GM12878 (cell line): ENCODE measurements at regions not wholly inside any gene's neighbourhood (a gene's known extent, or its start where the extent isn't known, plus 50 kb on each side); places are given as distances from the start of the nearest gene placed in this dataset.

Source experiments
- EP300 ChIP-seq, 2 experiments: fragments of 150-350 bp in 1 of 2; IDR thresholded peaks; 2 replicates each; pipeline ENCODE4 v1.6.1; 2011 to 2012; ENCODE audit warnings: low read depth in 2 of 2, low read length in 2 of 2, borderline replicate concordance in 1 of 2, improper control_type of control experiment in 1 of 2, inconsistent platforms in 1 of 2; ENCODE audit not compliant: control insufficient read depth in 1 of 2
- HDGF ChIP-seq: fragments of 450-650 bp; IDR thresholded peaks from 2 replicates; pipeline ENCODE4 v1.6.1; 2016; ENCODE audit warnings: antibody characterized with exemption
- IRF3 ChIP-seq: fragments of 450-650 bp; IDR thresholded peaks from 2 replicates; pipeline ENCODE4 v1.6.1; 2014; ENCODE audit warnings: mild to moderate bottlenecking
- KDM1A ChIP-seq: fragments of 200-600 bp; sonication (generic); IDR thresholded peaks from 2 replicates; pipeline ENCODE4 v1.6.1; 2016; ENCODE audit warnings: borderline replicate concordance
- MAX ChIP-seq: IDR thresholded peaks from 2 replicates; pipeline ENCODE4 v1.6.1; 2012; ENCODE audit warnings: low read depth, low read length, improper control_type of control experiment
- PML ChIP-seq: IDR thresholded peaks from 2 replicates; pipeline ENCODE4 v1.6.1; 2012; ENCODE audit warnings: low read length, inconsistent platforms
- POLR2AphosphoS5 ChIP-seq: IDR thresholded peaks from 2 replicates; pipeline ENCODE4 v1.6.1; 2011; ENCODE audit warnings: mild to moderate bottlenecking, low read length, inconsistent platforms
- RCOR1 ChIP-seq: conservative IDR thresholded peaks from 2 replicates; pipeline ENCODE4 v1.6.1; 2012; ENCODE audit warnings: low read depth, low read length, improper control_type of control experiment
- RFX5 ChIP-seq: IDR thresholded peaks from 2 replicates; pipeline ENCODE4 v1.6.1; 2011; ENCODE audit warnings: low read depth, low read length, improper control_type of control experiment
- SIX5 ChIP-seq: IDR thresholded peaks from 2 replicates; pipeline ENCODE4 v1.6.1; 2011; ENCODE audit warnings: mild to moderate bottlenecking, low read depth, low read length, moderate library complexity; ENCODE audit not compliant: severe bottlenecking
- SP1 ChIP-seq: IDR thresholded peaks from one replicate; pipeline ENCODE4 v1.6.1; 2011; ENCODE audit warnings: low read depth, low read length
- TCF12 ChIP-seq: IDR thresholded peaks from 2 replicates; pipeline ENCODE4 v1.6.1; 2011; ENCODE audit warnings: low read depth, mild to moderate bottlenecking, low read length
- ZBTB11 ChIP-seq: fragments of 450-650 bp; formaldehyde crosslinking; IDR thresholded peaks from 2 replicates; pipeline ENCODE4 v1.5.0; 2022; ENCODE audit warnings: mild to moderate bottlenecking, missing genetic modification characterization

- no peak for TF ChIP-seq SP1
- no peak for TF ChIP-seq RFX5
- TF ChIP-seq KDM1A = no peak
- no peak for TF ChIP-seq IRF3
- no peak for TF ChIP-seq EP300 (IDR thresholded peaks at IDR 0.05; ENCODE audit: borderline replicate concordance in 1 of 2, control insufficient read depth in 1 of 2, low read depth in 2 of 2, low read length in 2 of 2)
- TF ChIP-seq SIX5 = no peak
- TF ChIP-seq PML = no peak
- TF ChIP-seq RCOR1 = no peak
- no peak for TF ChIP-seq MAX
- TF ChIP-seq POLR2AphosphoS5 = no peak
- TF ChIP-seq TCF12 = no peak
- TF ChIP-seq ZBTB11 (CRISPR knock-in tag) = no peak
- TF ChIP-seq HDGF = no peak
These were observed 535.1 kb downstream of the TMX3 start for GRCh38 chr18:68179811-68180210.
